HL-60 (cell line): ENCODE measurements at regions not wholly inside any gene's neighbourhood (a gene's known extent, or its start where the extent isn't known, plus 50 kb on each side); places are given as distances from the start of the nearest gene placed in this dataset.

Source experiments
- DNase-seq, 2 experiments: peaks; one replicate each; pipeline ENCODE4 v3.0.0-alpha.2; 2010 to 2020; ENCODE audit warnings: low read depth in 1 of 2, low spot score in 1 of 2
- H3K27ac ChIP-seq: fragments of 250-450 bp; sonication (Bioruptor Pico); replicated peaks from 2 replicates; pipeline ENCODE4 v1.5.1; 2020; ENCODE audit warnings: mild to moderate bottlenecking, moderate library complexity
- H3K27me3 ChIP-seq: fragments of 250-450 bp; sonication (Bioruptor Pico); 2 replicates; pipeline ENCODE4 v1.5.1; 2021; ENCODE audit warnings: mild to moderate bottlenecking, moderate library complexity; ENCODE audit not compliant: insufficient read depth, poor library complexity, severe bottlenecking
- H3K4me3 ChIP-seq: replicated peaks from 2 replicates; pipeline ENCODE4 v1.5.1; 2011; ENCODE audit warnings: mild to moderate bottlenecking, control low read depth, low read length; ENCODE audit not compliant: insufficient read depth
- CTCF ChIP-seq: IDR thresholded peaks from one replicate; pipeline ENCODE4 v1.5.1; 2011; ENCODE audit warnings: low read length, control low read depth, inconsistent platforms; ENCODE audit not compliant: insufficient read depth
- GABPA ChIP-seq: IDR thresholded peaks from 2 replicates; pipeline ENCODE4 v1.6.1; 2012; ENCODE audit warnings: low read depth
- POLR2AphosphoS5 ChIP-seq: IDR thresholded peaks from 2 replicates; pipeline ENCODE4 v1.6.1; 2012; ENCODE audit warnings: low read depth
- REST ChIP-seq: IDR thresholded peaks from 2 replicates; pipeline ENCODE4 v1.6.1; 2012; ENCODE audit warnings: low read depth; ENCODE audit not compliant: insufficient replicate concordance
- SPI1 ChIP-seq: IDR thresholded peaks from 2 replicates; pipeline ENCODE4 v1.6.1; 2012; ENCODE audit warnings: low read depth, mild to moderate bottlenecking, borderline replicate concordance

GRCh38 chr5:42013561-42013960 is 88.5 kb downstream of the FBXO4 start:
- no peak overlapping the region for H3K4me3 ChIP-seq
- TF ChIP-seq SPI1 (no peak), REST (no peak), CTCF (no peak), POLR2AphosphoS5 (no peak), GABPA (no peak)
- no peak for DNase-seq
- H3K27ac ChIP-seq, result no peak overlapping the region
- no peaks in the 10 kb centered on the region for H3K27me3 ChIP-seq

- no peak for DNase-seq
- Histone ChIP-seq H3K27me3 (no peaks in the 10 kb centered on the region), H3K4me3 (no peak overlapping the region), H3K27ac (no peak overlapping the region)
- no peak for TF ChIP-seq CTCF
- no peak for TF ChIP-seq SPI1
- TF ChIP-seq POLR2AphosphoS5, result no peak
- no peak for TF ChIP-seq GABPA
- TF ChIP-seq REST, result no peak
Observed at GRCh38 chr5:42015254-42015653, 90.2 kb downstream of the FBXO4 start.

- Histone ChIP-seq H3K27ac (no peak overlapping the region), H3K27me3 (no peaks in the 10 kb centered on the region), H3K4me3 (no peak overlapping the region)
- DNase-seq, result no peak
- no peak for TF ChIP-seq GABPA
- no peak for TF ChIP-seq REST
Observed at GRCh38 chr5:42015681-42016080, 90.6 kb downstream of the FBXO4 start.
